Cardiac fibroblast (primary cell): ENCODE measurements at regions not wholly inside any gene's neighbourhood (a gene's known extent, or its start where the extent isn't known, plus 50 kb on each side); places are given as distances from the start of the nearest gene placed in this dataset.
"Not testable (repeated sequence)": the region's sequence is repeated elsewhere in the genome, so short reads cannot be mapped to it uniquely, and the experiment has no call there.

Source experiments
- DNase-seq, 2 donors: peaks; one replicate each; pipeline versions ENCODE4 v3.0.0 to v3.0.0-alpha.2; 2010; ENCODE audit warnings: low read depth in 2 of 2
- H3K4me3 ChIP-seq, 2 donors: replicated peaks in 1 of 2; 1 replicate in 1 of 2; 2 replicates in 1 of 2; pipeline ENCODE4 v1.5.1; 2011; ENCODE audit warnings: low read depth in 2 of 2, low read length in 2 of 2, mild to moderate bottlenecking in 2 of 2, moderate library complexity in 1 of 2
- TF ChIP-seq, protein P1 (sequence below): IDR thresholded peaks from one replicate; pipeline ENCODE4 v1.5.1; 2011; ENCODE audit warnings: low read depth, mild to moderate bottlenecking, low read length, inconsistent platforms

DNA sequence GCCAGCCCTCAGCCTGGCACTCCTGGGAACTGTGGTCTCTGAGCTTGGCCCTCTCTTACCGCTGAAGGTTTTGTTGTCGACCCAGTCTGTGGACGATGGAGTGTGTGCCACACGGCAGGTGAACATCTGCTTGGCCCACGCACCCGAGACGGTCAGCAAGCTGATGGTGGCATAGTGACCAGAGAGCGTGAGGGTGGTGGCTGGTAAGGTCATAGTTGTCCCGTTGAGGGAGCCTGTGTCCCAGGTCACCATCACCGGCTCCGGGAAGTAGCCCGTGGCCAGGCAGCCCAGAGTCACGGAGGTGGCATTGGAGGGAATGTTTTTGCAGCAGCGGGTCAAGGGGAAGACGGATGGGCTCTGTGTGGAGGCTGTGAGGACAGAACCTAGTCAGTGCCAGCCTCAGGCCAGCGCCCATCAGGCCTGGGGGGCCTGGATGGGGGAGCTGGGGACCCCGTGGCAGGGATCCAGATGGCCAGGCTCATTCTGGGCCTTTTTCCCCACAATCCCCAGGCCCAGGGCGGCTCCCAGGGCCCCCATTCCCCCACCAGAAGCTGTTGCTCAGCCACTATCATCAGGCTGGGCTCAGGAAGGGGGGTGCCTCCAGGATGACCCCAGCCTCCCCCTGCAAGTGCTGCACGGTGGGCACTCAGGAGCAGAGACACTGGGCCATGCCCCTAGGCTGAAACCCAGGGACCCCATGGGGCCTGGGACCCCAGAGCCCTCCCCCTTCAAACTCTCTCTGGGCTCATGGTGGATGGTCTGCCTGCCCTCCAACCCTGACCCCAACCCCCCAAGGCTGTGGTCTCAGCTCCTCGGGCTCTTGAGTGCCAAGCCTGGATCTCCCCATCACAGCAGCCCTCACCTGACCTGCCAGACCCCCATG lies 75.2 kb downstream of the TMEM121 start:
- TF ChIP-seq, protein P1, sequence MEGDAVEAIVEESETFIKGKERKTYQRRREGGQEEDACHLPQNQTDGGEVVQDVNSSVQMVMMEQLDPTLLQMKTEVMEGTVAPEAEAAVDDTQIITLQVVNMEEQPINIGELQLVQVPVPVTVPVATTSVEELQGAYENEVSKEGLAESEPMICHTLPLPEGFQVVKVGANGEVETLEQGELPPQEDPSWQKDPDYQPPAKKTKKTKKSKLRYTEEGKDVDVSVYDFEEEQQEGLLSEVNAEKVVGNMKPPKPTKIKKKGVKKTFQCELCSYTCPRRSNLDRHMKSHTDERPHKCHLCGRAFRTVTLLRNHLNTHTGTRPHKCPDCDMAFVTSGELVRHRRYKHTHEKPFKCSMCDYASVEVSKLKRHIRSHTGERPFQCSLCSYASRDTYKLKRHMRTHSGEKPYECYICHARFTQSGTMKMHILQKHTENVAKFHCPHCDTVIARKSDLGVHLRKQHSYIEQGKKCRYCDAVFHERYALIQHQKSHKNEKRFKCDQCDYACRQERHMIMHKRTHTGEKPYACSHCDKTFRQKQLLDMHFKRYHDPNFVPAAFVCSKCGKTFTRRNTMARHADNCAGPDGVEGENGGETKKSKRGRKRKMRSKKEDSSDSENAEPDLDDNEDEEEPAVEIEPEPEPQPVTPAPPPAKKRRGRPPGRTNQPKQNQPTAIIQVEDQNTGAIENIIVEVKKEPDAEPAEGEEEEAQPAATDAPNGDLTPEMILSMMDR: no peak
- no peak overlapping the region for H3K4me3 ChIP-seq
- no peak for DNase-seq

DNA sequence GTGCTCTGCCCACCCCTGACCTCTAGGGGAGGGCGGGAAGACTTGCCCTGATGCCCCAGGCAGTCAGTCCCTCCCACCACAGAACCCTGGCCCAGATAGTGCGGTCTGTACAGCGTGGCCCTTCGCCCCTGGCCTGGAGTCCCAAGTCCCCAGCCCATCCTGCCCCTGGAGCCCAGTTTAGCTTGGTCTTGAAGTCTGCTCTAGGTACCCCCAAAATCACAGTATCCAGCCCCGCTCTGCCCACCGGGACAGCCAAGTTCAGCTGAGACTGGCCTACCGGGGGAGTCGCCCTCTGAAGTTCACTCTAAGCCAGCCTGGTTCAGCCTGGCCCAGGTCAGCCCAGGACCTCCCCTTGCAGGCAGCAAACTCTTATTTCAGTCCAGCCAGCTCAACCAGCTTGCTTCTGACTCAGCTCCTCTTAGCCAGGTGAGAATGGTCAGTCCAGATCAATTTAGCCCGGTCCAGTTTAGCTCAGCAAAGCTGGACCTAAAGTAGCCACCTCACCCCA lies 75.9 kb downstream of the TMEM121 start:
- TF ChIP-seq, protein P1: no peak
- no peak for DNase-seq

DNA sequence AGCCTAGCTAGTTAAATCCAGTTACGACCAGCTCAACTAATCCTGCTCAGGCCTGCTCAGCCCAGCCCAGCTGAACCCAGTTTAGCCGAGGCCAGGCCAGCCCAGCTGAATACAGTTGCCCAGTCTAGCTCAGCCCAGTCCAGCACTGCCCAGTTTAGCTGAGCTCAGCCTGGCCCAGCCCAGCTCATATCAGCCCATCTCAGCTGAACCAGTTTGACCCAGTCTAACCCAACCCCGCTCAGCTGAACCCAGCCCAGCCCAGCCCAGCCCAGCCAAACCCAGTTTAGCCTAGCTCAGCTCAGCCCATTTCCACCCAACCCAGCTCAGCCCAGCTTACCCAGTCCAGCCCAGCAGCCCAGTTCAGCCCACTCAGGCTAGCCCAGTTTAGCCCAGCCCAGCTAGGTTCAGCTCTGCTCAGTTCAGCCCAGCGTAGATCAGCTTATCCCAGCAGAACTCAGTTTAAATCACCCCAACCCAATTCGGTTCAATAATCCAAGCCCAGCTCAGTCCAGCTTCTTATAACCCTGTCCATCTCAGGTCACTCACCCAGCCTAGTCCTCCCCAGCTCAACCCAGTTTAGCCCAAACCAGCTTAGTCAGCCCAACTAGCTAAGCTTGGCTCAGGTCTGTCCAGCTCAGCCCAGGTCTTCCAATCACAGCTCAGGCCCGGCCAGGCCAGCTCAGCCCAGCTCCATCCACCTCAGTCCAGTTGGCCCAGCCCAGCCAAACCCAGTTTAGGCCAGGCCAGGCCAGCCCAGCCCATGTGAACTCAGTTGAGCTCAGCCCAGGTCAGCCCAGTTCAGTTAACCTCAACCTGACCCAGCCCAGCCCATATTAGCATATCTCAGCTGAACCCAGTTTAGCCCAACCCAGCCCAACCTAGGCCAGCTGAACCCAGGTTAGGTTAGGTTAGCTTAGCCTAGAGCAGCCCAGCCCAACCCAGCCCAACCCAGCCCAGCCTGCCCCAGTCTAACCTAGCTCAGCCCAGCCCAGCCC lies 76.7 kb downstream of the TMEM121 start:
- DNase-seq: no peak
- no peak overlapping the region for H3K4me3 ChIP-seq
- TF ChIP-seq, protein P1: no peak

More for the DNA sequence above, 75.9 kb downstream of the TMEM121 start:
- H3K4me3 ChIP-seq: no peak overlapping the region

DNA sequence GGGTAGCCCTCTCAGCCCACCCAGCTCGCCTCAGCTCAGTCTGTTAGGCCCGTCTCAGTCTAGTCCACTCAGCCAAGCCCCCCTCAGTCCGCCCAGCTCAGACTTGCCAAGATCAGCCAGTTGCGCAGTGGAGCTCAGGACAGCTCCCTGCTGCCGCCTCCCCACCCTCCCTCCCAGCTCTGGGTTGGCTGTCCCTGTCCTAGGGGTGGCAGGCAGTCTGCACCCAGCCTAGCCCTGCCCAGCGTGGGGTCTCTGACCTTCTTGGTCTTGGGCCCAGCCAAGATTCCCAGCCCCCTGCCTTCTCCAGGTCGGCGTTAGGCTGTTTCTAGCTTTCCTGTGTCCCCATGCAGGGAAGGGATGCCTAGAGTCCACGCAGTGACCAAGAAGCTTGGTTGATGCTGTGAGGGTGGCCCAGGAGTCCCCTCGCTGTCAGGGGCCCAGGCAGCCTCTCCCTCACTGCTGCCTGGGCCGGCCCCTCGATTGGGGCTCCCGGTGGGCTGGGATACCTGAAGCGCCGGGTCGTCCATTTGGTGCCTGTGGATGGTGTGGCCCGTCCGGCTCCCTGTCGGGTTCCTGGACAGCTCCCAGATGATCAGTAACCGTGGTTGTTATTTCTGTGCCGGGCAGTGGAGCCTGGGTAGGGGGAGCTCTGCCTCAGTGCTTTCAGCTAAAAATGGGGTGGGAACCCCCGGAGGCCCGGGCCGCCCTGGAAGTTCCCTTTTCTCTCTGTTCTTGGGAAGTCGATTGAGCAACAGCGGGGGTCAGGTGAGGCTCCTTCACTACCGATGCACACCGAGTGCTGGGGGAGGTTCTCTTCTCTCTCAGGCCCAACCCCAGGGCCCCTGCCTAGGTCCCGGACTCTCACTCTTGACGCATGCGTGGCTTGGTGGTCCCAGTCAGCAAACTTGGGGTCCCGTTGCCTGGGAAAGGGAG lies 78.4 kb downstream of the TMEM121 start:
- not testable (repeated sequence) for DNase-seq, H3K4me3 ChIP-seq

DNA sequence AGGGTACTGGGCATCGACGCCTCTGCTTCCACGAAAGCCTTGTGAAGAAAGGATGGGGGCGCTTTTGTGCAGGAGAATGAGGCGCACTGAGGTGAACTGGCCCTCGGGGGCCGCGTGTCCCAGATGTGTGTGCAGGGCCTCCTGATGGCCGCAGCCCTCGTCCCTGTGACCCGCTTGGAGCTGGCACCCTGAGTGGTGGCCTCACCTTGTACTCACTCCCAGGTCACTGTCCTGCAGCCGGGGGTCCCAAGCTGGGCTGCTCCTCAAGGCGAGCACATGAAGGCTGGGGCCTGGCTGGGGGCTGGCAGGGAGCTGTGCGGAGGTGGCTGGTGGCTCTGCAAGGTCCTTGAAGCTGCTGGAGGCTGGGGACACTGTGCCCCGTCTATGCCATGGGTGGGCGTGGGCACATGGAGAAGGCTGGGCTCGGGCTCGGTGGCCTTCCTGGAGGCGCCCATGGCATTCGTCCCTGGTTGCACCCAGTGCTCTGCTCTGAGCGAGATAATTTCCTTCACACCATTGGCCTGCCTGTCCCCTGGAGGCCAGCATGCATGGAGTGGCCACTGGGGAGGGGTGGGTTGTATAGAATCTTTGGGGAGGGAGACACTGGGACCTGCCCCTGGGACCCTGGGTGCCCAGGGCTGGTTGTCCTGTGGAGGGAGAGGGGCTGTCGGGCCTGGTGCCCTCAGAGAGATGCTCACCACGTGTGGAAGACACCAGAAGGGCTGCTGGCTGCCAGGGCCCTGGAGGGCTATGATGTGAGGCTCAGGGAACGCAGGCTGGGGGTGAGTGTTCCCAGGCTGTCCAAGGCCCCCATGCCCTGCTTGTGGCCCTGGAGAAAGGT lies 79.3 kb downstream of the TMEM121 start:
- TF ChIP-seq, protein P1: no peak
- DNase-seq: no peak
- H3K4me3 ChIP-seq: no peak overlapping the region

DNA sequence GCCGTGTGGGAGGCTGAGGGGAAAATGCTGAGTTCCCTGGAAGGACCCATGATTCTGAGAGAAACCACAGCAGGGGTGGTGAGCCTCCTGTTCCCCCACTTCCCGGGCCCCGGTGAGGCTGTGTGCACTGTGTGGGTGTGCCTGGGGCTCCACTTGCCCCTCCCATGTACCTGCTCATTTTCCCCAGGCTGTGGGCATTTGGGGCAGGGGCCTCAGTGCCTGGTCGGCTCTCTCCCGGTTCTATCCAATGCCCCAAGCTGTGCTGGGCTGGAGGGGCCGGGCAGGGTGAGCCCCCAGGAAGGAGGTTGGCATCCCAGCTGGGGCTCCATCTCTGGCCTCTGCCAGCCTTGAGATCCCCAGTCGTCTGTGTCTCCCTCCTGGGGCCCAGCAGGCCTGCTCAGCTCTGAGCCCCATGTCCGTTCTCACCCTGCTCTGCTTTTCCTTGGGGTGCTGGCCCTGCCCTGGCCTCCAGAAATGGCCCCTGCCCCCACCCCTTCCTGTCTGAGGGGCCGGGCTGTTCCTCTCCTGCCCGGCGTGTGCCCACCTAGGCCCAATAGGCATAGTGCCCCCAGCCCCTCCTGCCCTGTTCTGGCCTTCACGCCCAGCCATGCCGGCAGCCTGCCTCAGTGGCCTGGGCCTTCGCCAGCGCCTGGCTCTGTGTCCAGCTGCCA lies 80.1 kb downstream of the TMEM121 start:
- not testable (repeated sequence) for DNase-seq, H3K4me3 ChIP-seq

DNA sequence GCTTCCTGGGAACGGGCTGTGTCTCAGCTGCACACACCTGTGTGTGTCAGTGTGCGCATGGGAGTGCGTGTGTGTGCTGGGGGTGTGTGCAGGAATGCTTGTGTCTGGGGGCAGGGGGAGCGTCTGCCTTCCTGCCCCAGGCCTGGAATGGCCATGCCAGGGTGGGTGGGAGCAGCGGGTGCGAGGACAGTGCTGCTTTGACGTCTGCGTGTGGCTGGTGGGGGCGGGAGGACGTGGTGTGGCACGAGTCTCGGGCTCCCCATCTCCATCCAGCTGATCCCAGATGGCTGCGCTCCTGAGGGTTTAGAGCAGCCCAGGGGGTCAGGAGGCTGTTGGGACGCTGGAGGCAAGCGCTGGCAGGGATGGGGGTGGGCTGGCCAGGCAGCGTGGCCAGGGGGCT lies 80.6 kb downstream of the TMEM121 start:
- not testable (repeated sequence) for DNase-seq, H3K4me3 ChIP-seq

DNA sequence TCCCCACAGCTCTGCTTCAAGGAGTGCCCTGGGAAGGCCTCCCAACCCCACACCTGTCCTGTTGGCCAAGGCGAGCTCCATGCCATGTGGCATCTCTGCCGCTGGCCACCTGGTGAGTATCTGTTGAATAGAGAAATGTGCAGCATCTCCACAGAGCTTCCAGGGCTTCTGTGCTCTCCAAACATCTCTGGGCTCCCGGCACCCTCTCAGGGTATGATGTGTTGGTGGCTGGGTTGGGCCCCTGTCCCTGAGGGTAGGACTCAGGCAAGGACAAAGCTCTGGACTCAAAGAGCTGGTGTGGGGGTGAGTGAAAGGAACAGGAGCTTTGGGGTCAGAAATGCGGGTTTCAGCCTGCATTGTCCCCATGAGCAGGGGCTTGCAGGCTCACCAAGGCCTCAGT lies 88.6 kb downstream of the TMEM121 start:
- not testable (repeated sequence) for DNase-seq, H3K4me3 ChIP-seq

DNA sequence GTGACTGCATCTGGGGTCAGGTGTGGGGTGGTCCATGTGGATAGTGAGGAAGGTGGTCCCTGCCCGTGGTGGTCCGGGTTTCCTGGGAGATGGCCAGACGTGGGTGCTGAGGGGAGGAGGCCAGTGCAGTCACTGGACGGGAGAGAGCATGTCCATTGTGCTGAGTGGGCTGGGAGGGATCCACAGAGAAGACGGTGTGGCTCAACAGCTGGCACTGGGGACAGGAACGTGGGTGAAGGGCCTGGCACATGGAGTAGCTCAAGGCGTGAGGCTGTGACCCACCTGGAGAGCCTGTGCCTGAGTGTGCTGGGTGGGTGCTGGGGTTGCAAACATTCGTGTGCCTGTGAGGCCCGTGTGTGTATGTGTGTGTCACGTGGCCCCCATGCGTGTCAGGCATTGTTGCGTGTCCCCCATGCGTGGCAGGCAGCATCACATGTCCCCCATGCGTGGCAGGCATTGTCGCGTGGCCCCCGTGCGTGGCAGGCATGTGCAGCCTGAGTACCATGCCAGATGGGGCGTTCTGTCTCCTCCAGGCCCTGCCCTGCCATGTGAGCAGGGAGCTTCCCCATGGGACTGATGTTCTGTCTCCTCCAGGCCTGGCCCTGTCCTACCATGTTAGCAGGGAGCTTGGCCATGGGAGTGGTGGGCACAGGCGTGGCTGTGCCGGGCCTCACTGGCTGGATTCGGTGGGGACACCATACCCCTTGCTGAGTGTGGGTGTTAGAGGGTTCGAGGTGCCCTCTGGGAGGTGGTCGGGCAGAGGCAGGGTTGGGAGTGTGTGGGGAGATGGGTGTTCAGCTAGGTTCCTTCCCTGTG lies 89.8 kb downstream of the TMEM121 start:
- H3K4me3 ChIP-seq, DNase-seq: not testable (repeated sequence)
